ENCODE measurements at regions not wholly inside any gene's neighbourhood (a gene's known extent, or its start where the extent isn't known, plus 50 kb on each side); places are given as distances from the start of the nearest gene placed in this dataset.

- in situ Hi-C loops (cut with MboI; ENCODE audit: low sequenced_read_pairs in 4 of 4) (loop anchor here in 1 of 4 donors (25.0 kb wide), 1 partner anchor 107 kb away; no protein-coding TSS in a partner anchor), intact Hi-C loops (cut with DNase I; ENCODE audit: low total_unique reads) (no loop called here)
- DNase-seq, result no peak
- Histone ChIP-seq H3K4me3 (no peak overlapping the region), H3K9me3 (no peaks in the 10 kb centered on the region), H3K36me3 (no peaks in the 10 kb centered on the region), H3K27me3 (no peaks in the 10 kb centered on the region), H3K27ac (no peak overlapping the region), H3K4me1 (no peaks in the 10 kb centered on the region)
- no peak for ATAC-seq
- TF ChIP-seq, protein P1, sequence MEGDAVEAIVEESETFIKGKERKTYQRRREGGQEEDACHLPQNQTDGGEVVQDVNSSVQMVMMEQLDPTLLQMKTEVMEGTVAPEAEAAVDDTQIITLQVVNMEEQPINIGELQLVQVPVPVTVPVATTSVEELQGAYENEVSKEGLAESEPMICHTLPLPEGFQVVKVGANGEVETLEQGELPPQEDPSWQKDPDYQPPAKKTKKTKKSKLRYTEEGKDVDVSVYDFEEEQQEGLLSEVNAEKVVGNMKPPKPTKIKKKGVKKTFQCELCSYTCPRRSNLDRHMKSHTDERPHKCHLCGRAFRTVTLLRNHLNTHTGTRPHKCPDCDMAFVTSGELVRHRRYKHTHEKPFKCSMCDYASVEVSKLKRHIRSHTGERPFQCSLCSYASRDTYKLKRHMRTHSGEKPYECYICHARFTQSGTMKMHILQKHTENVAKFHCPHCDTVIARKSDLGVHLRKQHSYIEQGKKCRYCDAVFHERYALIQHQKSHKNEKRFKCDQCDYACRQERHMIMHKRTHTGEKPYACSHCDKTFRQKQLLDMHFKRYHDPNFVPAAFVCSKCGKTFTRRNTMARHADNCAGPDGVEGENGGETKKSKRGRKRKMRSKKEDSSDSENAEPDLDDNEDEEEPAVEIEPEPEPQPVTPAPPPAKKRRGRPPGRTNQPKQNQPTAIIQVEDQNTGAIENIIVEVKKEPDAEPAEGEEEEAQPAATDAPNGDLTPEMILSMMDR (IDR thresholded peaks at IDR 0.05 in 4 of 5, conservative IDR thresholded peaks at IDR 0.05 in 1 of 5), result no peak
These were observed 131.9 kb upstream of the PTPRD start for GRCh38 chr9:10744669-10745068.

GRCh38 chr9:10753474-10753873, 140.7 kb upstream of the PTPRD start:
- no peak overlapping the region for H3K27ac ChIP-seq
- H3K4me1 ChIP-seq, result no peaks in the 10 kb centered on the region
- DNase-seq, result no peak
- H3K9me3 ChIP-seq, result no peaks in the 10 kb centered on the region
- in situ Hi-C loops (cut with MboI; ENCODE audit: low sequenced_read_pairs in 4 of 4), result no loop called here
- no peaks in the 10 kb centered on the region for H3K27me3 ChIP-seq
- H3K4me3 ChIP-seq, result no peak overlapping the region
- TF ChIP-seq, protein P1 (IDR thresholded peaks at IDR 0.05 in 4 of 5, conservative IDR thresholded peaks at IDR 0.05 in 1 of 5), result no peak
- TF ChIP-seq POLR2A (IDR thresholded peaks at IDR 0.05), result no peak
- intact Hi-C loops (cut with DNase I; ENCODE audit: low total_unique reads), result no loop called here
- ATAC-seq, result no peak
- no peaks in the 10 kb centered on the region for H3K36me3 ChIP-seq

GRCh38 chr9:10764481-10764880, 151.7 kb upstream of the PTPRD start:
- in situ Hi-C loops (cut with MboI; ENCODE audit: low sequenced_read_pairs in 4 of 4) (no loop called here), intact Hi-C loops (cut with DNase I; ENCODE audit: low total_unique reads) (no loop called here)

GRCh38 chr9:10773136-10773535, 160.3 kb upstream of the PTPRD start:
- intact Hi-C loops (cut with DNase I; ENCODE audit: low total_unique reads) (no loop called here), in situ Hi-C loops (cut with MboI; ENCODE audit: low sequenced_read_pairs in 4 of 4) (no loop called here)
- ATAC-seq (no peak), DNase-seq (no peak)
- no peaks in the 10 kb centered on the region for H3K36me3 ChIP-seq
- TF ChIP-seq, protein P1 (IDR thresholded peaks at IDR 0.05 in 4 of 5, conservative IDR thresholded peaks at IDR 0.05 in 1 of 5), result no peak
- no peak for TF ChIP-seq POLR2A (IDR thresholded peaks at IDR 0.05)
- no peak overlapping the region for H3K27ac ChIP-seq
- H3K4me1 ChIP-seq, result no peaks in the 10 kb centered on the region
- H3K9me3 ChIP-seq, result no peaks in the 10 kb centered on the region
- no peaks in the 10 kb centered on the region for H3K27me3 ChIP-seq
- no peak overlapping the region for H3K4me3 ChIP-seq

More at GRCh38 chr9:10764481-10764880, 151.7 kb upstream of the PTPRD start:
- Histone ChIP-seq H3K27ac (no peak overlapping the region), H3K9me3 (no peaks in the 10 kb centered on the region), H3K27me3 (no peaks in the 10 kb centered on the region), H3K4me3 (no peak overlapping the region), H3K4me1 (no peaks in the 10 kb centered on the region), H3K36me3 (no peaks in the 10 kb centered on the region)
- ATAC-seq (no peak), DNase-seq (no peak)
- no peak for TF ChIP-seq POLR2A (IDR thresholded peaks at IDR 0.05)
- TF ChIP-seq, protein P1 (IDR thresholded peaks at IDR 0.05 in 4 of 5, conservative IDR thresholded peaks at IDR 0.05 in 1 of 5), result no peak

DNA sequence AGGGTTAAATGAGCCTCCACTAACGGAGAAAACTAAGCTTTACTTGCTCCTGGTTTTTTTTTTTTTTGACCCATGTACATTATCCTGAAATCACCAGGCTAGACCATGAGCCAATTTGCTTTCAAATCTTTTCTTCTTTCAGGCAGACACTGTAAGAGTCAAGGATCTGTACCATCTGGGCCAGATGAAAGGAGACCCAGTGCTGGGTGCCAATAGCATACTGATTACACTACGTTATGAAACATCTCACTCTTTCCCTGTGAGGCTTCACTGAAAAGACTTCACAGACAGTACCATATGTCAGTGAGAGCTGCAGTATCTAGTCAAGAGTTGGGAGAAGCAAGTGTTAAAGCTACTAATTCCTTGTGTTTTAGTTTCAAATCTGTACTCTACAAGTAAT, 161.2 kb upstream of the PTPRD start:
- in situ Hi-C loops (cut with MboI; ENCODE audit: low sequenced_read_pairs in 4 of 4), result no loop called here
- TF ChIP-seq, protein P1 (IDR thresholded peaks at IDR 0.05 in 4 of 5, conservative IDR thresholded peaks at IDR 0.05 in 1 of 5), result no peak
- no peak for TF ChIP-seq POLR2A (IDR thresholded peaks at IDR 0.05)

More for the DNA sequence above, 161.2 kb upstream of the PTPRD start:
- DNase-seq (no peak), ATAC-seq (no peak)
- intact Hi-C loops (cut with DNase I; ENCODE audit: low total_unique reads), result no loop called here
- H3K36me3 ChIP-seq, result no peaks in the 10 kb centered on the region
- no peak overlapping the region for H3K27ac ChIP-seq
- H3K4me1 ChIP-seq, result no peaks in the 10 kb centered on the region
- no peak overlapping the region for H3K4me3 ChIP-seq
- no peaks in the 10 kb centered on the region for H3K9me3 ChIP-seq
- no peaks in the 10 kb centered on the region for H3K27me3 ChIP-seq
